Kidney epithelial cell (primary cell): ENCODE measurements at regions not wholly inside any gene's neighbourhood (a gene's known extent, or its start where the extent isn't known, plus 50 kb on each side); places are given as distances from the start of the nearest gene placed in this dataset.

ENCODE experiments used
- DNase-seq: peaks from one replicate; pipeline ENCODE4 v3.0.0-alpha.2; 2010; ENCODE audit warnings: low read depth
- H3K27me3 ChIP-seq: 2 replicates; pipeline ENCODE4 v1.6.0; 2011; ENCODE audit warnings: low read length; ENCODE audit not compliant: control insufficient read depth, insufficient read depth
- H3K36me3 ChIP-seq: 2 replicates; pipeline ENCODE4 v1.5.1; 2011; ENCODE audit warnings: low read length; ENCODE audit not compliant: control insufficient read depth, insufficient read depth
- H3K4me3 ChIP-seq: 2 replicates; pipeline ENCODE4 v1.5.1; 2011; ENCODE audit warnings: low read depth, mild to moderate bottlenecking, control low read depth, low read length
- CTCF ChIP-seq: IDR thresholded peaks from 2 replicates; pipeline ENCODE4 v1.5.1; 2011; ENCODE audit warnings: mild to moderate bottlenecking, moderate library complexity, low read length, control low read depth, inconsistent platforms; ENCODE audit not compliant: insufficient read depth, poor library complexity, severe bottlenecking

GRCh38 chr11:30113326-30113898 is 96.6 kb upstream of the KCNA4 start:
- Histone ChIP-seq H3K4me3 (no peak overlapping the region), H3K36me3 (no peaks in the 10 kb centered on the region), H3K27me3 (no peaks in the 10 kb centered on the region)
- no peak for DNase-seq
- no peak for TF ChIP-seq CTCF

GRCh38 chr11:30116512-30116911 is 99.7 kb upstream of the KCNA4 start:
- Histone ChIP-seq H3K27me3 (no peaks in the 10 kb centered on the region), H3K4me3 (no peak overlapping the region), H3K36me3 (no peaks in the 10 kb centered on the region)
- DNase-seq: no peak
- no peak for TF ChIP-seq CTCF

GRCh38 chr11:30120045-30120589 is 103.3 kb upstream of the KCNA4 start:
- Histone ChIP-seq H3K27me3 (no peaks in the 10 kb centered on the region), H3K36me3 (no peaks in the 10 kb centered on the region), H3K4me3 (no peak overlapping the region)
- DNase-seq: no peak
- no peak for TF ChIP-seq CTCF

GRCh38 chr11:30125456-30125855 is 105.4 kb upstream of the FSHB start:
- no peaks in the 10 kb centered on the region for H3K27me3 ChIP-seq
- no peak for TF ChIP-seq CTCF
- DNase-seq: no peak
- H3K4me3 ChIP-seq: no peak overlapping the region
- no peaks in the 10 kb centered on the region for H3K36me3 ChIP-seq

DNA sequence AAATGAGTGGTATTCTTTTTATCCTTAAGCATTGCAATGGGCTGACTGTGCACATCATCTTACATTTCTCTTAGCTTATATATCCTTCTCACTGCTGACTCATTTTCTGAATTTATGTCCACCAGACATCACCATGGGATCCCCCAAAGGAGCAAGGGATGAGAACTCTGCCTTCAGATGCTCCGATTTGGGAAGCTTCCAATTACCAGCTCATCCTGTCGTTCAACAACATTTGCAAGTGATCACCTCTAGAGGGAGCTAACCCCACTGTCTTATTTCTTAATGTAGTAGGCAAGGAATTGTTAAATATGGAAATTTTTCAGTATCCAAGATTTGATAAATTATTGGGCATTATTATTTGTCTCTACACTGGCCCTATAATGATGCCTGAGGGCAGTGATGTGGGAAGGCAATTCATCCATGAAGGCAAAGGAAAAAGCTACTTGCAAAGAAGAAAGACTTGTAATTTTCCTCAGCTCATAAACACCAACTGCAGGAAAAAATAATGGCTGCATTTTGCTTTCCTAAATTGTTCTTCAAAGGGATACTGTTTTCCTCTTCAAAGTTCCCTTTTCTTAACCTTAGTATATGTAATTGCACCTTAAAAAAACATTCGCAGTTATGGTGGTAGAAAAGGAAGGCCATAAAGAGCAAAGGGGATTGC is 102.4 kb upstream of the FSHB start:
- Histone ChIP-seq H3K36me3 (no peaks in the 10 kb centered on the region), H3K4me3 (no peak overlapping the region), H3K27me3 (no peaks in the 10 kb centered on the region)
- TF ChIP-seq CTCF: peak; percentile 73
- DNase-seq: no peak
